ENCODE measurements at regions not wholly inside any gene's neighbourhood (a gene's known extent, or its start where the extent isn't known, plus 50 kb on each side); places are given as distances from the start of the nearest gene placed in this dataset.

- peak overlapping the region in 1 of 2 experiments; percentile 2; a peak in 1 of 4 replicates for H3K4me2 ChIP-seq (ENCODE audit: insufficient read depth in 1 of 2, low read depth in 2 of 2, low read length in 2 of 2)
- H2AK5ac ChIP-seq (ENCODE audit: low read depth, low read length) = no peak overlapping the region
- H3K27me3 ChIP-seq (replicated peaks in 1 of 4; ENCODE audit: control insufficient read depth in 3 of 4, extremely low read depth in 1 of 4, insufficient read depth in 3 of 4, low read length in 3 of 4) = no peaks in the 10 kb centered on the region
- H3K27ac ChIP-seq (ENCODE audit: low read depth, low read length) = no peak overlapping the region
- H2AFZ ChIP-seq (ENCODE audit: low read length) = no peak overlapping the region
- no peak overlapping the region for H3K18ac ChIP-seq (ENCODE audit: extremely low read depth, low read length)
- no peak overlapping the region for H2BK12ac ChIP-seq (ENCODE audit: low read depth, low read length)
- CTCF ChIA-PET (ENCODE audit: partially characterized antibody) = interaction anchor here (1.6 kb wide), 1 partner anchor 236 kb away, joined by 4 read pairs; no protein-coding TSS in a partner anchor
- no peaks in the 10 kb centered on the region for H3K23me2 ChIP-seq (ENCODE audit: low read depth, low read length)
- H3K23ac ChIP-seq (ENCODE audit: insufficient read length) = no peak overlapping the region
- no peak overlapping the region for H4K91ac ChIP-seq (replicated peaks; ENCODE audit: insufficient read length, low read length)
- H3K36me3 ChIP-seq (ENCODE audit: control insufficient read depth in 2 of 4, insufficient read depth in 4 of 4, low read length in 3 of 4) = peaks cover 0 to 3% (median 0%) of the 10 kb centered on the region in 4 experiments; a peak in 1 of 8 replicates
- POLR2A ChIA-PET (ENCODE audit: partially characterized antibody) = no interaction called here
- FAIRE-seq = no peak
- H3K56ac ChIP-seq (replicated peaks; ENCODE audit: insufficient read length, low read depth, low read length) = no peak overlapping the region
- no peak overlapping the region for H2BK15ac ChIP-seq (ENCODE audit: low read length)
- no peak overlapping the region for H3K14ac ChIP-seq (ENCODE audit: insufficient read length)
- no peak overlapping the region for H2BK5ac ChIP-seq (ENCODE audit: low read depth, low read length)
- no peak overlapping the region for H4K5ac ChIP-seq (ENCODE audit: insufficient read length, low read depth, low read length)
- H3K4me3 ChIP-seq (ENCODE audit: extremely low read depth in 1 of 4, insufficient read depth in 2 of 4, low read depth in 3 of 4, low read length in 4 of 4) = no peak overlapping the region
- no peak overlapping the region for H3K9ac ChIP-seq (replicated peaks in 1 of 4; ENCODE audit: extremely low read depth in 1 of 4, low read depth in 3 of 4, low read length in 3 of 4)
- no peak for DNase-seq (ENCODE audit: low read depth in 1 of 2, low spot score in 2 of 2)
- H4K8ac ChIP-seq (ENCODE audit: extremely low read depth, insufficient read depth, low read length) = no peak overlapping the region; the same call in 1 of the 2 replicates
- peaks cover 0 to 3% (median under 1%) of the 10 kb centered on the region in 4 experiments; a peak in 3 of 7 replicates for H3K4me1 ChIP-seq (replicated peaks in 1 of 4; ENCODE audit: control insufficient read depth in 3 of 4, insufficient read depth in 4 of 4, low read length in 3 of 4)
- WGBS, 2 experiments (ENCODE audit: extremely low coverage in 1 of 2, insufficient coverage in 1 of 2, insufficient read length in 1 of 2, insufficient replicate concordance in 2 of 2, low coverage in 1 of 2, low lambda C conversion rate in 2 of 2, missing lambda C conversion rate in 1 of 2) = 87% methylated on average over 2 of the region's 2 CpGs; no CpG with 5 or more reads in 1 of the 2 experiments
- no peaks in the 10 kb centered on the region for H4K20me1 ChIP-seq (replicated peaks in 1 of 2; ENCODE audit: control insufficient read depth in 1 of 2, insufficient read depth in 2 of 2, low read length in 2 of 2)
- H3K79me1 ChIP-seq (ENCODE audit: low read depth, low read length) = no peaks in the 10 kb centered on the region
- no peaks in the 10 kb centered on the region for H3K79me2 ChIP-seq (ENCODE audit: control insufficient read depth in 1 of 2, insufficient read depth in 2 of 2, low read length in 2 of 2)
- H2BK20ac ChIP-seq (ENCODE audit: low read length) = no peak overlapping the region
- H3K9me3 ChIP-seq (ENCODE audit: insufficient read depth in 2 of 2, low read depth in 1 of 2, low read length in 1 of 2) = no peaks in the 10 kb centered on the region
- H3K4ac ChIP-seq (replicated peaks; ENCODE audit: insufficient read length, low read depth, low read length) = no peak overlapping the region
- H2BK120ac ChIP-seq (replicated peaks; ENCODE audit: low read depth, low read length) = no peak overlapping the region
- TF ChIP-seq NANOG (IDR thresholded peaks at IDR 0.05; ENCODE audit: insufficient read depth, low read depth, low read length, poor library complexity, severe bottlenecking) = no peak
- TF ChIP-seq BRCA1 (IDR thresholded peaks at IDR 0.05; ENCODE audit: low read depth, low read length) = no peak
- TF ChIP-seq ASH2L (IDR thresholded peaks at IDR 0.05; ENCODE audit: low read length) = no peak
- no peak for TF ChIP-seq CBX5 (IDR thresholded peaks at IDR 0.05; ENCODE audit: low read depth, low read length)
- no peak for TF ChIP-seq POLR2A (IDR thresholded peaks at IDR 0.05; ENCODE audit: control extremely low read depth in 1 of 2, low read depth in 2 of 2, low read length in 2 of 2)
- no peak for TF ChIP-seq CTBP2 (IDR thresholded peaks at IDR 0.05; ENCODE audit: borderline replicate concordance, insufficient read depth, insufficient read length, low read length)
- TF ChIP-seq, protein P1, sequence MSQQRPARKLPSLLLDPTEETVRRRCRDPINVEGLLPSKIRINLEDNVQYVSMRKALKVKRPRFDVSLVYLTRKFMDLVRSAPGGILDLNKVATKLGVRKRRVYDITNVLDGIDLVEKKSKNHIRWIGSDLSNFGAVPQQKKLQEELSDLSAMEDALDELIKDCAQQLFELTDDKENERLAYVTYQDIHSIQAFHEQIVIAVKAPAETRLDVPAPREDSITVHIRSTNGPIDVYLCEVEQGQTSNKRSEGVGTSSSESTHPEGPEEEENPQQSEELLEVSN (IDR thresholded peaks at IDR 0.05) = no peak
- no peak for TF ChIP-seq BACH1 (IDR thresholded peaks at IDR 0.05; ENCODE audit: low read length)
- no peak for TF ChIP-seq KDM5A (IDR thresholded peaks at IDR 0.05; ENCODE audit: low read length)
- no peak for TF ChIP-seq MAFK (IDR thresholded peaks at IDR 0.05; ENCODE audit: low read depth, low read length)
- TF ChIP-seq CEBPB (IDR thresholded peaks at IDR 0.05; ENCODE audit: low read depth, low read length) = no peak
- no peak for TF ChIP-seq GABPA (IDR thresholded peaks at IDR 0.05; ENCODE audit: borderline replicate concordance, insufficient read depth, low read length)
- TF ChIP-seq TAF1 (IDR thresholded peaks at IDR 0.05; ENCODE audit: low read depth, low read length) = no peak
Measured at GRCh38 chr4:13088726-13089658, 395.1 kb downstream of the RAB28 start.
